ENCODE measurements at regions not wholly inside any gene's neighbourhood (a gene's known extent, or its start where the extent isn't known, plus 50 kb on each side); places are given as distances from the start of the nearest gene placed in this dataset.

DNA sequence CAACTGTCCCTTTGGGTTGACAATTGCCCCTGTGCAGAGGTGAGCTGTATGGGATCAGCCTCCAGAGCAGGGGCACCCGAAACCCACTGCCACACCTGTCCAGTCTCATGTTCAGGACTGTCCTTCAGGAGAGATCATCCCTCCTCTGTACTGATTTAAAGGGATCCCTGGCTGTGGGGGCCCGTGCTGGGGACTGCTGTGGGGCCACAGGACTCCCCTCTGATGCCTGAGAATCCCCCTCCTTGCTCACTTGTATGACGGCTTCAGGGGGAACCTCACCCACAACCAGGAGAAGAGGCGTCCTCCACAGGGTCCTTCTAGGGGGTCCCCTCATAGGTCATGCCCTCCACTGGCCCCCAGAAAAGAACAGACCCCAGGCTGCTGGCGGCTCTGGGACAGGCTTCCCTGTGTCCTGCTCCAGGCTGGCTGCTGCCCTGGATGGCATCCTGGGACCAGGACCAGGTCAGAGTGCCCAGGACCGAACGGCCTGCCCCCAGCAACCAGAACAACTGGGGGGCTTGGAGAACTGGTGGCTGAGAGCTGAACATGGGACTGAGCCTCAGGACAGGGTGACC lies 77.5 kb upstream of the ACTRT2 start:
- Histone ChIP-seq H3K9me3 (ENCODE audit: control insufficient read depth, insufficient read depth, low read length) (peaks cover 19% of the 10 kb centered on the region), H3K36me3 (ENCODE audit: control insufficient read depth, low read length) (no peaks in the 10 kb centered on the region), H3K4me1 (ENCODE audit: control insufficient read depth, low read length) (no peaks in the 10 kb centered on the region)

DNA sequence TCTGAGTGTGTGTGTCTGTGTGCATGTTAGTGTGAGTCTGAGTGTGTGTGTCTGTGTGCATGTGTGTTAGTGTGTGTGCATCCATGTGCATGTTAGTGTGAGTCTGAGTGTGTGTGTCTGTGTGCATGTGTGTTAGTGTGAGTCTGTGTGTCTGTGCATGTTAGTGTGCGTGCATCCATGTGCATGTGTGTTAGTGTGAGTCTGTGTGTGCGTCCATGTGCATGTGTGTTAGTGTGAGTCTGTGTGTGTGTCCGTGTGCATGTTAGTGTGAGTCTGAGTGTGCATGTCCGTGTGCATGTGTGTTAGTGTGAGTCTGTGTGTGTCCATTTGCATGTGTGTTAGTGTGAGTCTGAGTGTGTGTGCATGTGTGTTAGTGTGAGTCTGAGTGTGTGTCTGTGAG lies 76.6 kb upstream of the ACTRT2 start:
- Histone ChIP-seq H3K9me3 (ENCODE audit: control insufficient read depth, insufficient read depth, low read length) (peaks cover 19% of the 10 kb centered on the region), H4K20me1 (ENCODE audit: control insufficient read depth, insufficient read depth, low read depth, low read length) (no peaks in the 10 kb centered on the region), H3K27me3 (ENCODE audit: control insufficient read depth, low read length) (no peaks in the 10 kb centered on the region)

More for the DNA sequence above, 77.5 kb upstream of the ACTRT2 start:
- Histone ChIP-seq H3K79me2 (ENCODE audit: control insufficient read depth, low read length) (no peaks in the 10 kb centered on the region), H3K9me2 (replicated peaks; ENCODE audit: control insufficient read depth, low read length) (no peaks in the 10 kb centered on the region), H4K20me1 (ENCODE audit: control insufficient read depth, insufficient read depth, low read depth, low read length) (no peaks in the 10 kb centered on the region), H3K27ac (ENCODE audit: low read depth, low read length) (no peak overlapping the region), H3F3A (ENCODE audit: control insufficient read depth, insufficient read depth) (no peaks in the 10 kb centered on the region), H3K27me3 (ENCODE audit: control insufficient read depth, low read length) (no peaks in the 10 kb centered on the region), H3K4me2 (ENCODE audit: low read length) (no peak overlapping the region), H3K4me3 (ENCODE audit: low read length) (no peak overlapping the region)
- TF ChIP-seq, protein P1, sequence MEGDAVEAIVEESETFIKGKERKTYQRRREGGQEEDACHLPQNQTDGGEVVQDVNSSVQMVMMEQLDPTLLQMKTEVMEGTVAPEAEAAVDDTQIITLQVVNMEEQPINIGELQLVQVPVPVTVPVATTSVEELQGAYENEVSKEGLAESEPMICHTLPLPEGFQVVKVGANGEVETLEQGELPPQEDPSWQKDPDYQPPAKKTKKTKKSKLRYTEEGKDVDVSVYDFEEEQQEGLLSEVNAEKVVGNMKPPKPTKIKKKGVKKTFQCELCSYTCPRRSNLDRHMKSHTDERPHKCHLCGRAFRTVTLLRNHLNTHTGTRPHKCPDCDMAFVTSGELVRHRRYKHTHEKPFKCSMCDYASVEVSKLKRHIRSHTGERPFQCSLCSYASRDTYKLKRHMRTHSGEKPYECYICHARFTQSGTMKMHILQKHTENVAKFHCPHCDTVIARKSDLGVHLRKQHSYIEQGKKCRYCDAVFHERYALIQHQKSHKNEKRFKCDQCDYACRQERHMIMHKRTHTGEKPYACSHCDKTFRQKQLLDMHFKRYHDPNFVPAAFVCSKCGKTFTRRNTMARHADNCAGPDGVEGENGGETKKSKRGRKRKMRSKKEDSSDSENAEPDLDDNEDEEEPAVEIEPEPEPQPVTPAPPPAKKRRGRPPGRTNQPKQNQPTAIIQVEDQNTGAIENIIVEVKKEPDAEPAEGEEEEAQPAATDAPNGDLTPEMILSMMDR (IDR thresholded peaks at IDR 0.05; ENCODE audit: low read depth, low read length, poor library complexity, severe bottlenecking) = no peak
- TF ChIP-seq EZH2phosphoT487 (IDR thresholded peaks at IDR 0.05; ENCODE audit: borderline replicate concordance, low read length) = no peak

DNA sequence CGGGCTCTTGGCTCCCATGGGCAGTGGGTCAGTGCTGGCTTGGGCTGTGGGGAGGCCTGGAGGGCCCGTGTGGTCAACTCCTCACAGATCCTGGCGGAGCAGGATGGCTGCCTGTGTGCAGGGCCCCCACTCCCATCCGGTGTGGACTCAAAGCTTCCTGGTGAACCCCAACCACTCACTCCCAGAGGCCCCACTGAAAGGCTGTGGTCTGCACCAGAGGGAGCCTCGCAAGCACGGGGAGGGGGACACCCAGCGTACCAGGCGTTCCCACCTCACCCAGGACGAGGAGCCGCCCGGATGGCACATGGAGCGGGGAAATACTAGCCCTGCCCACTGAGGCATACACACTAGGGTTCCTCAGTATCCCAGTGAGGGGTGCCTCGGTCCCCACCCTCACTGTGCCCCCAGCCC lies 75.4 kb upstream of the ACTRT2 start:
- no peaks in the 10 kb centered on the region for H3K36me3 ChIP-seq (ENCODE audit: control insufficient read depth, low read length)
- no peaks in the 10 kb centered on the region for H4K20me1 ChIP-seq (ENCODE audit: control insufficient read depth, insufficient read depth, low read depth, low read length)
- no peak overlapping the region for H3K27ac ChIP-seq (ENCODE audit: low read depth, low read length)
- no peak overlapping the region for H3K4me3 ChIP-seq (ENCODE audit: low read length)
- no peak overlapping the region for H3K4me2 ChIP-seq (ENCODE audit: low read length)
- no peak for TF ChIP-seq EZH2phosphoT487 (IDR thresholded peaks at IDR 0.05; ENCODE audit: borderline replicate concordance, low read length)
- TF ChIP-seq, protein P1 (IDR thresholded peaks at IDR 0.05; ENCODE audit: low read depth, low read length, poor library complexity, severe bottlenecking) = no peak
- H3K9me3 ChIP-seq (ENCODE audit: control insufficient read depth, insufficient read depth, low read length) = peaks cover 11% of the 10 kb centered on the region
- no peaks in the 10 kb centered on the region for H3K79me2 ChIP-seq (ENCODE audit: control insufficient read depth, low read length)
- H3K4me1 ChIP-seq (ENCODE audit: control insufficient read depth, low read length) = peaks cover 10% of the 10 kb centered on the region
- no peaks in the 10 kb centered on the region for H3K27me3 ChIP-seq (ENCODE audit: control insufficient read depth, low read length)
- H3F3A ChIP-seq (ENCODE audit: control insufficient read depth, insufficient read depth) = no peaks in the 10 kb centered on the region
- H3K9me2 ChIP-seq (replicated peaks; ENCODE audit: control insufficient read depth, low read length) = no peaks in the 10 kb centered on the region

More for the DNA sequence above, 76.6 kb upstream of the ACTRT2 start:
- H3K36me3 ChIP-seq (ENCODE audit: control insufficient read depth, low read length) = no peaks in the 10 kb centered on the region
- TF ChIP-seq EZH2phosphoT487 (IDR thresholded peaks at IDR 0.05; ENCODE audit: borderline replicate concordance, low read length) = no peak
- TF ChIP-seq, protein P1 (IDR thresholded peaks at IDR 0.05; ENCODE audit: low read depth, low read length, poor library complexity, severe bottlenecking) = no peak
- H3F3A ChIP-seq (ENCODE audit: control insufficient read depth, insufficient read depth) = no peaks in the 10 kb centered on the region
- H3K4me1 ChIP-seq (ENCODE audit: control insufficient read depth, low read length) = no peaks in the 10 kb centered on the region
- no peak overlapping the region for H3K27ac ChIP-seq (ENCODE audit: low read depth, low read length)
- H3K4me3 ChIP-seq (ENCODE audit: low read length) = no peak overlapping the region
- H3K9me2 ChIP-seq (replicated peaks; ENCODE audit: control insufficient read depth, low read length) = no peaks in the 10 kb centered on the region
- H3K4me2 ChIP-seq (ENCODE audit: low read length) = no peak overlapping the region
- H3K79me2 ChIP-seq (ENCODE audit: control insufficient read depth, low read length) = no peaks in the 10 kb centered on the region

Measured in DOHH2 (cell line).